HG03432 (cell line): ENCODE measurements at regions not wholly inside any gene's neighbourhood (a gene's known extent, or its start where the extent isn't known, plus 50 kb on each side); places are given as distances from the start of the nearest gene placed in this dataset.

Source experiments
- ATAC-seq: cut with Tn5 transposase; IDR thresholded peaks from one replicate; pipeline ENCODE4 v1.9.1; 2021; ENCODE audit warnings: mild to moderate bottlenecking, moderate library complexity; ENCODE audit not compliant: unreplicated experiment

GRCh38 chr2:38430196-38430595 is 53.1 kb upstream of the ATL2 start:
- no peak for ATAC-seq

GRCh38 chr2:38427936-38428335 is 50.9 kb upstream of the ATL2 start:
- ATAC-seq: no peak

- no peak for ATAC-seq
These were observed 50.0 kb upstream of the ATL2 start for GRCh38 chr2:38427054-38427453.
